ENCODE measurements at regions not wholly inside any gene's neighbourhood (a gene's known extent, or its start where the extent isn't known, plus 50 kb on each side); places are given as distances from the start of the nearest gene placed in this dataset.
"Not testable (repeated sequence)": the region's sequence is repeated elsewhere in the genome, so short reads cannot be mapped to it uniquely, and the experiment has no call there.

DNA sequence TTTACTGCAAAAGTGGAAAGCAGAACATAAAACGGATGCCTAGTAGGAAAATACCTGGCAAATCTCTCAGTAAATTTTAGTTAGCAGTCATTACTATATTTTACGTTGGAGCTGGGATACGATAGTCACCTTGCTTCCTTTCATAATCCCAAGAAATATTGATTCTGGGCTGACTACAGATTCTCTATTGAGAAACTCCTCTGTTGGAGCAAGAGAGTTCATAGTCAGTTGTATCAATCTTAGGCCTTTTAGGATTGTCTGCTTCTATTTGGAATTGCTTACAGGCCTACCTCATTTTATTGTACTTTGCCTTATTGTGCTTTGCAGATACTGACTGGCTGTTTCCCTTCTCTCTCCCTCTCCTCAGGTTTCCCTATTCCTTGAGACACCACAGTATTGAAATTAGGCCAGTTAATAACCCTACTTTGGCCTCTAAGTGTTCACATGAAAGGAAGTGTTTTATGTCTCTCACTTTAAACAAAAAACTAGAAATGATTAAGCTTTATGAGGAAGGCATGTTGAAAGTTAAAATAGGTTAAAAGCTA is 233.7 kb upstream of the TARS1 start:
- H3K36me3 ChIP-seq (ENCODE audit: control insufficient read depth, insufficient read depth, low read length), result no peaks in the 10 kb centered on the region
- H3K27me3 ChIP-seq (replicated peaks; ENCODE audit: control insufficient read depth, insufficient read depth, low read length), result no peaks in the 10 kb centered on the region; the same call in 1 of the 2 replicates
- H3K4me3 ChIP-seq (replicated peaks; ENCODE audit: low read depth, low read length), result no peak overlapping the region
- TF ChIP-seq, protein P1, sequence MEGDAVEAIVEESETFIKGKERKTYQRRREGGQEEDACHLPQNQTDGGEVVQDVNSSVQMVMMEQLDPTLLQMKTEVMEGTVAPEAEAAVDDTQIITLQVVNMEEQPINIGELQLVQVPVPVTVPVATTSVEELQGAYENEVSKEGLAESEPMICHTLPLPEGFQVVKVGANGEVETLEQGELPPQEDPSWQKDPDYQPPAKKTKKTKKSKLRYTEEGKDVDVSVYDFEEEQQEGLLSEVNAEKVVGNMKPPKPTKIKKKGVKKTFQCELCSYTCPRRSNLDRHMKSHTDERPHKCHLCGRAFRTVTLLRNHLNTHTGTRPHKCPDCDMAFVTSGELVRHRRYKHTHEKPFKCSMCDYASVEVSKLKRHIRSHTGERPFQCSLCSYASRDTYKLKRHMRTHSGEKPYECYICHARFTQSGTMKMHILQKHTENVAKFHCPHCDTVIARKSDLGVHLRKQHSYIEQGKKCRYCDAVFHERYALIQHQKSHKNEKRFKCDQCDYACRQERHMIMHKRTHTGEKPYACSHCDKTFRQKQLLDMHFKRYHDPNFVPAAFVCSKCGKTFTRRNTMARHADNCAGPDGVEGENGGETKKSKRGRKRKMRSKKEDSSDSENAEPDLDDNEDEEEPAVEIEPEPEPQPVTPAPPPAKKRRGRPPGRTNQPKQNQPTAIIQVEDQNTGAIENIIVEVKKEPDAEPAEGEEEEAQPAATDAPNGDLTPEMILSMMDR (IDR thresholded peaks at IDR 0.05; ENCODE audit: insufficient read depth, low read length, poor library complexity, severe bottlenecking), result no peak
- no peak for DNase-seq (ENCODE audit: extremely low read depth, insufficient read length)

DNA sequence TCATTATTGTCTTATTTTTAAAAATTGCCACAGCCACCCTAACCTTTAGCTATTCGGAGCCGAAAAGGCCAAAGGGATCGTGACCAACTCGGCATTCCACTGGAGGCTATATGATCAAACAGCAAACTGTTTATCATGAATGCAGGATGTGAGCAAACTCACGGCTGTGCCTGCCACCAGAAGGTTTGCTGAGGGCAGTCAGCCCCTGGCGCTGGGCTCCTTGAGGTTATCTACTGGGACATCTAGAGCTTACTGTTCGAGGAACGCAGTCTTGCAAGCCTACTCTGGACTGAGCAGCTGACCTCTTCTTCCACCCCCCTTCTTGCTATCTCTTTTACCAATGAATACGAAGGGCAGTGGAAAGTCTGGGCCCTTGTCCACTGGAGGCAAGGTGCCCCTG is 231.5 kb upstream of the TARS1 start:
- Histone ChIP-seq H3K27me3 (replicated peaks; ENCODE audit: control insufficient read depth, insufficient read depth, low read length) (no peaks in the 10 kb centered on the region; the same call in 1 of the 2 replicates), H3K36me3 (ENCODE audit: control insufficient read depth, insufficient read depth, low read length) (no peaks in the 10 kb centered on the region), H3K4me3 (replicated peaks; ENCODE audit: low read depth, low read length) (no peak overlapping the region)
- TF ChIP-seq, protein P1 (IDR thresholded peaks at IDR 0.05; ENCODE audit: insufficient read depth, low read length, poor library complexity, severe bottlenecking), result no peak
- no peak for DNase-seq (ENCODE audit: extremely low read depth, insufficient read length)

DNA sequence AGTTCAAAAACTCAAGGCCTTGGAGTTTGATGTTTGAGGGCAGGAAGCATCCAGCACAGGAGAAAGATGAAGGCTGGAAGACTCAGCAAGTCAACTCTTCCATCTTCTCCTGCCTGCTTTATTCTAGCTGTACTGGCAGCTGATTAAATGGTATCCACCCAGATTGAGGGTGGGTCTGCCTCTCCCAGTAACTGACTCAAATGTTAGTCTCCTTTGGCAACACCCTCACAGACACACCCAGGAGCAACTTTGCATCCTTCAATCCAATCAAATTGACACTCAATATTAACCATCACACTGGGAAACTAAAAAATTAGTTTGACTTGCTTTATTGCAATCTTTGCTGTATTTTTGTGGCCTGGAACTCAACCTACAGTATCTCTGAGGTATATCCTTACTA is 230.5 kb upstream of the TARS1 start:
- not testable (repeated sequence) for H3K36me3 ChIP-seq (ENCODE audit: control insufficient read depth, insufficient read depth, low read length); H3K4me3 ChIP-seq (replicated peaks; ENCODE audit: low read depth, low read length); H3K27me3 ChIP-seq (replicated peaks; ENCODE audit: control insufficient read depth, insufficient read depth, low read length); DNase-seq (ENCODE audit: extremely low read depth, insufficient read length)

DNA sequence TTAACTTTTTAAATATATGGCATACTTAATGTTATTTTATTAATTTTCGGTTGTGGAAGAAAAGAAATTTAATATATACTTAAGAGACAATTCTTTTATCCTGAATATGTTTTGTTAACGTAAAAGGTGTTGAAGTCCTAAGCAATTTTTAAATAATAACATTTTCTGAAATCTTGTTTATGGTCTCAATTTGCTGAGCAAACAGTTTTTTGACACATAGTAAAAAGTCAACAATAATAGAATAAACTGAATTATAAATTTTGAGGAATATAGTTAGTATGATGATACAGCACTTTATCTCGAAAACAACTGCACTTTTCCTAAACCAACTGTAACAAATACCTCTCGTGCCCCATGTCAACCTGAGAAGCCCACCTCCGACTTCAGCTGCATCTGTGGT is 229.8 kb upstream of the TARS1 start:
- TF ChIP-seq, protein P1 (IDR thresholded peaks at IDR 0.05; ENCODE audit: insufficient read depth, low read length, poor library complexity, severe bottlenecking), result no peak
- Histone ChIP-seq H3K36me3 (ENCODE audit: control insufficient read depth, insufficient read depth, low read length) (no peaks in the 10 kb centered on the region), H3K27me3 (replicated peaks; ENCODE audit: control insufficient read depth, insufficient read depth, low read length) (no peaks in the 10 kb centered on the region; the same call in 1 of the 2 replicates), H3K4me3 (replicated peaks; ENCODE audit: low read depth, low read length) (no peak overlapping the region)
- DNase-seq (ENCODE audit: extremely low read depth, insufficient read length), result no peak

DNA sequence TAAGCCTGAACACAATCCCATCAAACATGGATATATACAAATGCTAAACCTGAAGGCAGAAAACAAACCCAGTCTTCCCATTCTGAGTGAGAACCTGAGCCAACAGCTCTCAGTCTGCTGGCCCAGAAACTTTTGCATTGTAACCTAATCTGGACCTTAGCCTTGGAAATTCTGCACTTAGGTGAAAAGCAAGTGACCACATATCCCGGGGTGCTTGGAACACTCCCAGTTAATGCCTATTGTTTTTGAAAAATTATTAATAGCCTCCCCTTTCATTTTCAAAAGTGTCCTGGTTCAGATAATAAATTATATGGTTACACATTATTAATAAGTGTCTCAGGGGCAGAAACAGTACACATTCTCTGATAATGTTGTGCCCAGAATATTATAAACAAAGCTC is 228.3 kb upstream of the TARS1 start:
- no peak overlapping the region for H3K4me3 ChIP-seq (replicated peaks; ENCODE audit: low read depth, low read length)
- DNase-seq (ENCODE audit: extremely low read depth, insufficient read length), result no peak
- no peaks in the 10 kb centered on the region for H3K36me3 ChIP-seq (ENCODE audit: control insufficient read depth, insufficient read depth, low read length)
- TF ChIP-seq, protein P1 (IDR thresholded peaks at IDR 0.05; ENCODE audit: insufficient read depth, low read length, poor library complexity, severe bottlenecking), result no peak
- no peaks in the 10 kb centered on the region; the same call in 1 of the 2 replicates for H3K27me3 ChIP-seq (replicated peaks; ENCODE audit: control insufficient read depth, insufficient read depth, low read length)

DNA sequence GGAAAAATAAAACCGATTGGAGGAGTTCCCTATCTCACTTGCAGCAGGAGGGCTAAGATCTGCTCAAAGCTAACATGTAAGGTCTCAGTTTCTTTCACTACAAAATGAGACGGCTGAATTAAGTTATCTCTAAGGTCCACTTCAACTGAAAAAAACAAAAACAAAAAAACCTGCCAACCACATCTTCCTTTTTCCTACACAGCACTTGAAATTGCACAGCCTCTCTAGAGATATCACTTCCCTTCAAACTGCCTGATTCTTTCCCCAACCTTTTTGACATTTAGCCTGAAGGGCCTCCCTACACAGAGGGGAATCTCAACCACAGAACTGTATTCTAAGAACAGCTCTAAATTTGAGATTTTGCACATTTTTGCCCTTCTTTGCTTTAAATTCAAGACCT is 227.9 kb upstream of the TARS1 start:
- Histone ChIP-seq H3K27me3 (replicated peaks; ENCODE audit: control insufficient read depth, insufficient read depth, low read length) (no peaks in the 10 kb centered on the region; the same call in 1 of the 2 replicates), H3K36me3 (ENCODE audit: control insufficient read depth, insufficient read depth, low read length) (no peaks in the 10 kb centered on the region), H3K4me3 (replicated peaks; ENCODE audit: low read depth, low read length) (no peak overlapping the region)
- no peak for DNase-seq (ENCODE audit: extremely low read depth, insufficient read length)
- TF ChIP-seq, protein P1 (IDR thresholded peaks at IDR 0.05; ENCODE audit: insufficient read depth, low read length, poor library complexity, severe bottlenecking), result no peak

Data from GM06990 (cell line).